Neural cell (in vitro differentiated cells): ENCODE measurements at regions not wholly inside any gene's neighbourhood (a gene's known extent, or its start where the extent isn't known, plus 50 kb on each side); places are given as distances from the start of the nearest gene placed in this dataset.

Experiments used
- H2AFZ ChIP-seq: fragments of 200-600, 300-800 bp; sonication (generic), shearing (Covaris generic); 2 replicates; pipeline ENCODE4 v1.6.0; 2014; ENCODE audit warnings: low read depth, mild to moderate bottlenecking, antibody characterized with exemption, low read length, moderate library complexity
- H3F3A ChIP-seq: fragments of 200-600 bp; shearing (Covaris generic); 2 replicates; pipeline ENCODE4 v1.6.1; 2016; ENCODE audit warnings: mild to moderate bottlenecking, moderate library complexity, mixed read lengths, antibody characterized with exemption, low read length; ENCODE audit not compliant: insufficient read depth, poor library complexity, severe bottlenecking
- H3K27ac ChIP-seq: fragments of 200-600, 300-800 bp; sonication (generic), shearing (Covaris generic); 2 replicates; pipeline ENCODE4 v1.5.1; 2014; ENCODE audit warnings: mild to moderate bottlenecking, low read length, moderate library complexity
- H3K27me3 ChIP-seq: fragments of 300-800, 200-600 bp; sonication (generic), shearing (Covaris generic); 2 replicates; pipeline ENCODE4 v1.6.0; 2014; ENCODE audit warnings: mild to moderate bottlenecking, low read depth, low read length, moderate library complexity; ENCODE audit not compliant: insufficient read depth
- H3K36me3 ChIP-seq: fragments of 300-800, 200-600 bp; sonication (generic), shearing (Covaris generic); 2 replicates; pipeline ENCODE4 v1.5.1; 2014; ENCODE audit warnings: mild to moderate bottlenecking, antibody characterized with exemption, low read length, moderate library complexity; ENCODE audit not compliant: insufficient read depth
- H3K4me2 ChIP-seq: fragments of 300-800, 200-600 bp; sonication (generic), shearing (Covaris generic); 2 replicates; pipeline ENCODE4 v1.6.0; 2014; ENCODE audit warnings: mild to moderate bottlenecking, low read length
- H3K4me3 ChIP-seq: fragments of 300-800, 200-600 bp; sonication (generic), shearing (Covaris generic); 2 replicates; pipeline ENCODE4 v1.5.1; 2014; ENCODE audit warnings: mild to moderate bottlenecking, low read length, moderate library complexity
- H3K79me2 ChIP-seq: fragments of 200-600 bp; shearing (Covaris generic); replicated peaks from 2 replicates; pipeline ENCODE4 v1.6.0; 2014; ENCODE audit warnings: mild to moderate bottlenecking, low read length, moderate library complexity; ENCODE audit not compliant: insufficient read depth
- H3K9ac ChIP-seq: fragments of 300-800, 200-600 bp; sonication (generic), shearing (Covaris generic); 2 replicates; pipeline ENCODE4 v1.6.1; 2016; ENCODE audit warnings: mild to moderate bottlenecking, low read length, mixed read lengths
- H3K9me2 ChIP-seq: fragments of 200-600 bp; shearing (Covaris generic); 2 replicates; pipeline ENCODE4 v1.6.1; 2016; ENCODE audit warnings: mild to moderate bottlenecking, low read length, mixed read lengths; ENCODE audit not compliant: insufficient read depth
- H3K9me3 ChIP-seq: fragments of 200-600, 300-800 bp; sonication (generic), shearing (Covaris generic); 2 replicates; pipeline ENCODE4 v1.6.1; 2016; ENCODE audit warnings: mild to moderate bottlenecking, mixed run types, low read length, moderate library complexity, mixed read lengths
- H4K20me1 ChIP-seq: fragments of 200-600 bp; shearing (Covaris generic); 2 replicates; pipeline ENCODE4 v1.6.1; 2016; ENCODE audit warnings: mild to moderate bottlenecking, mixed run types; ENCODE audit not compliant: insufficient read depth
- CTCF ChIP-seq: fragments of 450-650 bp; IDR thresholded peaks from 2 replicates; pipeline ENCODE4 v1.5.1; 2014; ENCODE audit warnings: antibody characterized with exemption, mild to moderate bottlenecking, moderate library complexity; ENCODE audit not compliant: poor library complexity, severe bottlenecking
- EP300 ChIP-seq: fragments of 450-650 bp; conservative IDR thresholded peaks from 2 replicates; pipeline ENCODE4 v1.6.1; 2014; ENCODE audit warnings: antibody characterized with exemption, mild to moderate bottlenecking, moderate library complexity; ENCODE audit not compliant: poor library complexity, severe bottlenecking
- EZH2 ChIP-seq: fragments of 200-600, 300-800 bp; shearing (Covaris generic), sonication (generic); IDR thresholded peaks from 2 replicates; pipeline ENCODE4 v1.6.1; 2014; ENCODE audit warnings: antibody characterized with exemption, low read length, borderline replicate concordance, mild to moderate bottlenecking; ENCODE audit not compliant: insufficient read depth, poor library complexity, severe bottlenecking
- POLR2AphosphoS5 ChIP-seq: IDR thresholded peaks from 2 replicates; pipeline ENCODE4 v1.6.1; 2012
- RAD21 ChIP-seq: fragments of 450-650 bp; conservative IDR thresholded peaks from 2 replicates; pipeline ENCODE4 v1.6.1; 2014; ENCODE audit warnings: antibody characterized with exemption, mild to moderate bottlenecking, moderate library complexity
- REST ChIP-seq: IDR thresholded peaks from 2 replicates; pipeline ENCODE4 v1.6.1; 2012; ENCODE audit warnings: borderline replicate concordance
- TAF1 ChIP-seq: IDR thresholded peaks from 2 replicates; pipeline ENCODE4 v1.6.1; 2012; ENCODE audit warnings: low read depth

GRCh38 chr9:93828331-93829097 lies 126.6 kb downstream of the BARX1 start:
- no peak overlapping the region for H3K4me3 ChIP-seq
- no peaks in the 10 kb centered on the region for H3K36me3 ChIP-seq
- H3K27me3 ChIP-seq, result no peaks in the 10 kb centered on the region
- H3K27ac ChIP-seq, result no peak overlapping the region
- H3F3A ChIP-seq, result no peaks in the 10 kb centered on the region
- no peak overlapping the region for H2AFZ ChIP-seq
- H3K9ac ChIP-seq, result no peak overlapping the region
- no peak overlapping the region for H3K4me2 ChIP-seq
- no peaks in the 10 kb centered on the region for H4K20me1 ChIP-seq
- H3K79me2 ChIP-seq, result no peaks in the 10 kb centered on the region
- H3K9me3 ChIP-seq, result no peaks in the 10 kb centered on the region
- H3K9me2 ChIP-seq, result no peaks in the 10 kb centered on the region
- TF ChIP-seq POLR2AphosphoS5 (no peak), EP300 (no peak), RAD21 (no peak), TAF1 (no peak), REST (no peak)

GRCh38 chr9:93827545-93828330 lies 127.4 kb downstream of the BARX1 start:
- H3K79me2 ChIP-seq, result no peaks in the 10 kb centered on the region
- H3K4me3 ChIP-seq, result no peak overlapping the region
- no peak overlapping the region for H3K4me2 ChIP-seq
- H3K27ac ChIP-seq, result no peak overlapping the region
- no peaks in the 10 kb centered on the region for H4K20me1 ChIP-seq
- no peaks in the 10 kb centered on the region for H3F3A ChIP-seq
- TF ChIP-seq REST, result no peak
- no peak for TF ChIP-seq EZH2
- peak; percentile 54 for TF ChIP-seq CTCF
- H3K9me2 ChIP-seq, result no peaks in the 10 kb centered on the region
- no peaks in the 10 kb centered on the region for H3K9me3 ChIP-seq
- no peak overlapping the region for H3K9ac ChIP-seq
- H3K27me3 ChIP-seq, result no peaks in the 10 kb centered on the region
- no peaks in the 10 kb centered on the region for H3K36me3 ChIP-seq
- no peak overlapping the region for H2AFZ ChIP-seq
